Spleen (tissue), 7 donors: ENCODE measurements at regions not wholly inside any gene's neighbourhood (a gene's known extent, or its start where the extent isn't known, plus 50 kb on each side); places are given as distances from the start of the nearest gene placed in this dataset.

ENCODE experiments used
- CTCF ChIP-seq, 11 experiments: fragments of 200-600 bp in 7 of 11; fragments of 450-650 bp in 4 of 11; sonication (generic) in 4 of 11; IDR thresholded peaks in 8 of 11; conservative IDR thresholded peaks in 3 of 11; 1 replicate in 7 of 11; 2 replicates in 4 of 11; pipeline versions ENCODE4 v1.4.0 to v1.8.0; 2016 to 2021; ENCODE audit warnings: antibody characterized with exemption in 11 of 11, inconsistent platforms in 4 of 11, mild to moderate bottlenecking in 1 of 11
- POLR2A ChIP-seq, 3 donors: fragments of 450-650 bp; IDR thresholded peaks; one replicate each; pipeline ENCODE4 v1.5.1; 2017; ENCODE audit warnings: antibody characterized with exemption in 3 of 3, mild to moderate bottlenecking in 1 of 3
- donor health status: DM: no; HTN: no; CAD: no; lungs with moderate emphysema.
- donor health status: DM: no; HTN: no; CAD: no.
- donor health status: DM: no; HTN: no; CAD: no.

- no peak for TF ChIP-seq CTCF (IDR thresholded peaks at IDR 0.05 in 8 of 11, conservative IDR thresholded peaks at IDR 0.05 in 3 of 11)
- TF ChIP-seq POLR2A (IDR thresholded peaks at IDR 0.05) = no peak
Measured at GRCh38 chr2:156673981-156674380, 237.8 kb downstream of the GPD2 start.
